Smooth muscle cell (in vitro differentiated cells): ENCODE measurements at regions not wholly inside any gene's neighbourhood (a gene's known extent, or its start where the extent isn't known, plus 50 kb on each side); places are given as distances from the start of the nearest gene placed in this dataset.

ENCODE experiments used
- DNase-seq: peaks from one replicate; lab custom pipeline; 2025; ENCODE audit not compliant: unreplicated experiment; lab: John Stamatoyannopoulos, UW
- H2AFZ ChIP-seq: fragments of 200-600 bp; sonication (generic); 2 replicates; pipeline ENCODE4 v1.6.0; 2016; ENCODE audit warnings: antibody characterized with exemption, low read depth, mild to moderate bottlenecking
- H3F3A ChIP-seq: fragments of 200-600 bp; sonication (generic); 2 replicates; pipeline ENCODE4 v1.6.0; 2017; ENCODE audit warnings: antibody characterized with exemption, low read depth
- H3K27ac ChIP-seq: fragments of 200-600 bp; sonication (generic); 2 replicates; pipeline ENCODE4 v1.5.1; 2016; ENCODE audit warnings: low read depth, mild to moderate bottlenecking
- H3K27me3 ChIP-seq: fragments of 200-600 bp; sonication (generic); 2 replicates; pipeline ENCODE4 v1.6.1; 2016; ENCODE audit warnings: low read depth, mild to moderate bottlenecking
- H3K36me3 ChIP-seq: fragments of 200-600 bp; sonication (generic); 2 replicates; pipeline ENCODE4 v1.5.1; 2016; ENCODE audit warnings: low read depth
- H3K4me1 ChIP-seq: fragments of 200-600 bp; sonication (generic); 2 replicates; pipeline ENCODE4 v1.5.1; 2016; ENCODE audit warnings: low read depth
- H3K4me2 ChIP-seq: fragments of 200-600 bp; sonication (generic); 2 replicates; pipeline ENCODE4 v1.6.0; 2016; ENCODE audit warnings: mild to moderate bottlenecking
- H3K4me3 ChIP-seq: fragments of 200-600 bp; sonication (generic); 2 replicates; pipeline ENCODE4 v1.5.1; 2016; ENCODE audit warnings: mild to moderate bottlenecking
- H3K79me2 ChIP-seq: fragments of 200-600 bp; sonication (generic); 2 replicates; pipeline ENCODE4 v1.6.0; 2016; ENCODE audit warnings: low read depth, mild to moderate bottlenecking
- H3K9ac ChIP-seq: fragments of 200-600 bp; sonication (generic); 2 replicates; pipeline ENCODE4 v1.6.0; 2016; ENCODE audit warnings: low read depth
- H3K9me3 ChIP-seq: fragments of 200-600 bp; sonication (generic); replicated peaks from 2 replicates; pipeline ENCODE4 v1.5.1; 2016; ENCODE audit warnings: low read depth
- H4K20me1 ChIP-seq: fragments of 200-600 bp; sonication (generic); 2 replicates; pipeline ENCODE4 v1.6.0; 2016; ENCODE audit warnings: low read depth
- WGBS: methylation state at CpG from one replicate; pipeline ENCODE4 v1.1.7; 2016; ENCODE audit warnings: low lambda C conversion rate; 5-methylcytosine and 5-hydroxymethylcytosine counted together
- TF ChIP-seq, protein P1 (sequence below): fragments of 200-600 bp; sonication (generic); IDR thresholded peaks from 2 replicates; pipeline ENCODE4 v1.5.1; 2017; ENCODE audit warnings: borderline replicate concordance, mild to moderate bottlenecking, antibody characterized with exemption; ENCODE audit not compliant: insufficient read depth, poor library complexity, severe bottlenecking

- Histone ChIP-seq H3K4me1 (no peaks in the 10 kb centered on the region), H4K20me1 (no peaks in the 10 kb centered on the region), H3K36me3 (no peaks in the 10 kb centered on the region), H3K27ac (no peak overlapping the region), H3K79me2 (no peaks in the 10 kb centered on the region), H3F3A (no peaks in the 10 kb centered on the region), H2AFZ (no peak overlapping the region), H3K4me2 (no peak overlapping the region), H3K9ac (no peak overlapping the region), H3K9me3 (no peaks in the 10 kb centered on the region), H3K27me3 (peaks cover 44% of the 10 kb centered on the region), H3K4me3 (no peak overlapping the region)
- TF ChIP-seq, protein P1, sequence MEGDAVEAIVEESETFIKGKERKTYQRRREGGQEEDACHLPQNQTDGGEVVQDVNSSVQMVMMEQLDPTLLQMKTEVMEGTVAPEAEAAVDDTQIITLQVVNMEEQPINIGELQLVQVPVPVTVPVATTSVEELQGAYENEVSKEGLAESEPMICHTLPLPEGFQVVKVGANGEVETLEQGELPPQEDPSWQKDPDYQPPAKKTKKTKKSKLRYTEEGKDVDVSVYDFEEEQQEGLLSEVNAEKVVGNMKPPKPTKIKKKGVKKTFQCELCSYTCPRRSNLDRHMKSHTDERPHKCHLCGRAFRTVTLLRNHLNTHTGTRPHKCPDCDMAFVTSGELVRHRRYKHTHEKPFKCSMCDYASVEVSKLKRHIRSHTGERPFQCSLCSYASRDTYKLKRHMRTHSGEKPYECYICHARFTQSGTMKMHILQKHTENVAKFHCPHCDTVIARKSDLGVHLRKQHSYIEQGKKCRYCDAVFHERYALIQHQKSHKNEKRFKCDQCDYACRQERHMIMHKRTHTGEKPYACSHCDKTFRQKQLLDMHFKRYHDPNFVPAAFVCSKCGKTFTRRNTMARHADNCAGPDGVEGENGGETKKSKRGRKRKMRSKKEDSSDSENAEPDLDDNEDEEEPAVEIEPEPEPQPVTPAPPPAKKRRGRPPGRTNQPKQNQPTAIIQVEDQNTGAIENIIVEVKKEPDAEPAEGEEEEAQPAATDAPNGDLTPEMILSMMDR = no peak
- WGBS = 74% methylated on average over 2 of the region's 2 CpGs
- no peak for DNase-seq
These were observed 104.3 kb upstream of the PTPRR start for GRCh38 chr12:71024827-71025226.

GRCh38 chr12:71024281-71024680 is 103.7 kb upstream of the PTPRR start:
- no peak overlapping the region for H3K27ac ChIP-seq
- 85% methylated on average over 5 of the region's 5 CpGs for WGBS

DNA sequence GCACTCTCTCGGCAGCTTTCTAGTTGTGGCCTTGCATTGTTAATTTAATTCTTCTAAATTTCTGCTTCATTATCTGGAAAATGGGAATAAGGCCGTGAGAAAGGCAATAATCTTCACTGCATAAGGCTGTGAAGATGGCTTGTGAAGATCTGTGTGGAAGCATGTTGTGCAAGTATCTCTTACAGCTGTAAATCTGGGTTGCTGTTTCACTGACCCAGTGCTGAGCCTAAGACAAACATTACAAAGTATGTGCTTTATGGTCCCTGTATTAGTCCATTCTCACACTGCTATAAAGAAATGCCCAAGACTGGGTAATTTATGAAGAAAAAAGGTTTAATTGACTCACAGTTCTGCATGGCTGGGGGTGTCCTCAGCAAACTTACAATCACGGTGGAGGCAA is 101.0 kb upstream of the PTPRR start:
- Histone ChIP-seq H3K9ac (no peak overlapping the region), H2AFZ (no peak overlapping the region), H3K36me3 (no peaks in the 10 kb centered on the region), H3F3A (no peaks in the 10 kb centered on the region), H3K79me2 (no peaks in the 10 kb centered on the region), H3K27me3 (peaks cover 28% of the 10 kb centered on the region), H3K27ac (no peak overlapping the region), H3K4me3 (no peak overlapping the region), H3K4me1 (no peaks in the 10 kb centered on the region), H4K20me1 (no peaks in the 10 kb centered on the region), H3K4me2 (no peak overlapping the region), H3K9me3 (no peaks in the 10 kb centered on the region)
- TF ChIP-seq, protein P1 = no peak
- no peak for DNase-seq
- 52% methylated on average over 3 of the region's 3 CpGs for WGBS

More at GRCh38 chr12:71024281-71024680, 103.7 kb upstream of the PTPRR start:
- H3K9ac ChIP-seq = no peak overlapping the region
- no peaks in the 10 kb centered on the region for H3F3A ChIP-seq
- no peak overlapping the region for H3K4me2 ChIP-seq
- no peaks in the 10 kb centered on the region for H3K9me3 ChIP-seq
- no peak overlapping the region for H3K4me3 ChIP-seq
- H3K27me3 ChIP-seq = peaks cover 44% of the 10 kb centered on the region
- H3K79me2 ChIP-seq = no peaks in the 10 kb centered on the region
- H3K36me3 ChIP-seq = no peaks in the 10 kb centered on the region
- H2AFZ ChIP-seq = no peak overlapping the region
- H4K20me1 ChIP-seq = no peaks in the 10 kb centered on the region
- no peak for DNase-seq
- no peaks in the 10 kb centered on the region for H3K4me1 ChIP-seq
- TF ChIP-seq, protein P1 = no peak

DNA sequence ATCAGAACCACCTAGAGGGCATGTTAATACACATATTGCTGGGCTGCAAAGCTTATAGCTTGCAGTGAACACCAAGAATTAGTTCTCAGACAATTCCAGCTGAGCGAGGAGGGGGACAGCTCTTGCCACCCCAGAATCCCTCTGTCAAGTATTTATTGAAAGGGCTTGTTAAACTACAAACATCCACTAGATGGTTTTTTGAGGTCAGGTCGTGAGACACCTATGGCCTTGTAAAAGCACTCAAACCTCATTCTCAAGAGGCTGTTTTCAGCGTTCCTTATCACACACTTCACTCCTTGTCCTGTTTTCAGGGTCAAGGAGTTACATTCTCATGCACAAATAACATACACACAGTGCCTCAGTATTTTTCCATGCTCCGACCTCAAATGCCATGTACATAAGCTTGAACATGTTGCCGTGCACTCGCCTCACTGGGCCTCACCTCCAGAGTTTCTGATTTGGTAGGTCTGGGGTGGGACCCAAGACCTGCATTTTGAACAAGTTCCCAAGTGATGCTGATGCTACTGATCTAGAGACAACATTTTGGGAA is 98.8 kb upstream of the PTPRR start:
- no peaks in the 10 kb centered on the region for H3F3A ChIP-seq
- no peak for DNase-seq
- no peaks in the 10 kb centered on the region for H3K4me1 ChIP-seq
- H3K27ac ChIP-seq = no peak overlapping the region
- H3K4me3 ChIP-seq = no peak overlapping the region
- H3K4me2 ChIP-seq = no peak overlapping the region
- H3K27me3 ChIP-seq = peaks cover 11% of the 10 kb centered on the region
- no peaks in the 10 kb centered on the region for H3K36me3 ChIP-seq
- no peaks in the 10 kb centered on the region for H3K9me3 ChIP-seq
- no peak overlapping the region for H2AFZ ChIP-seq
- 84% methylated on average over 6 of the region's 6 CpGs for WGBS
- no peaks in the 10 kb centered on the region for H4K20me1 ChIP-seq
- TF ChIP-seq, protein P1 = no peak
- no peak overlapping the region for H3K9ac ChIP-seq
- H3K79me2 ChIP-seq = no peaks in the 10 kb centered on the region
